Endothelial cell of umbilical vein (primary cell): ENCODE measurements at regions not wholly inside any gene's neighbourhood (a gene's known extent, or its start where the extent isn't known, plus 50 kb on each side); places are given as distances from the start of the nearest gene placed in this dataset.

Source experiments
- BruUV-seq: library from RNA; stranded (reverse); fragments of 400-500 nt; replicated peaks from 2 replicates; lab custom pipeline; 2021; lab: Mats Ljungman, UMichigan
- CTCF ChIA-PET: fragments of 300-600, 350-600 bp; sonication (Branson Sonifier 250); formaldehyde crosslinking; loops from one replicate; lab custom pipeline; 2021; ENCODE audit warnings: antibody characterized with exemption, inconsistent platforms; lab: Charles Lee
- POLR2A ChIA-PET: fragments of 300-600, 350-600 bp; sonication (Branson Sonifier 250); formaldehyde crosslinking; loops from one replicate; lab custom pipeline; 2021; ENCODE audit warnings: antibody characterized with exemption, inconsistent platforms; lab: Charles Lee
- DNase-seq: peaks from one replicate; pipeline ENCODE4 v3.0.0-alpha.2; 2011; ENCODE audit warnings: low read depth, low spot score
- FAIRE-seq: peaks from 2 replicates; lab custom pipeline; 2011; peaks lifted over from hg19 to GRCh38; lab: Jason Lieb, UNC
- H2AFZ ChIP-seq: 2 replicates; pipeline ENCODE4 v1.6.0; 2012; ENCODE audit warnings: low read depth, low read length, control low read depth, inconsistent platforms
- H3K27ac ChIP-seq: 2 replicates; pipeline ENCODE4 v1.5.1; 2011; ENCODE audit warnings: low read depth, mild to moderate bottlenecking, control low read depth, low read length, moderate library complexity; ENCODE audit not compliant: insufficient read depth
- H3K27me3 ChIP-seq, 2 experiments: 2 replicates each; pipeline versions ENCODE4 v1.6.0 to v1.6.1; 2011; ENCODE audit warnings: low read length in 2 of 2, mixed read lengths in 1 of 2; ENCODE audit not compliant: control insufficient read depth in 2 of 2, insufficient read depth in 2 of 2
- H3K36me3 ChIP-seq, 2 experiments: 2 replicates in 1 of 2; 3 replicates in 1 of 2; pipeline ENCODE4 v1.5.1; 2011; ENCODE audit warnings: low read length in 2 of 2, mild to moderate bottlenecking in 1 of 2, moderate library complexity in 1 of 2; ENCODE audit not compliant: control insufficient read depth in 2 of 2, insufficient read depth in 2 of 2; ENCODE audit errors: extremely low read depth in 1 of 2
- H3K4me1 ChIP-seq: 3 replicates; pipeline ENCODE4 v1.5.1; 2011; ENCODE audit warnings: mild to moderate bottlenecking, low read length; ENCODE audit not compliant: control insufficient read depth, insufficient read depth; ENCODE audit errors: extremely low read depth
- H3K4me2 ChIP-seq: 2 replicates; pipeline ENCODE4 v1.6.1; 2011; ENCODE audit warnings: low read length, control low read depth, mixed read lengths; ENCODE audit not compliant: insufficient read depth
- H3K4me3 ChIP-seq, 3 experiments: fragments of 200-600 bp in 1 of 3; sonication (generic), shearing (Covaris generic) in 1 of 3; replicated peaks in 1 of 3; 2 replicates each; pipeline ENCODE4 v1.5.1; 2011 to 2016; ENCODE audit warnings: control low read depth in 3 of 3, low read length in 3 of 3, mild to moderate bottlenecking in 2 of 3, inconsistent platforms in 1 of 3, low read depth in 1 of 3, moderate library complexity in 1 of 3; ENCODE audit not compliant: insufficient read depth in 1 of 3
- H3K79me2 ChIP-seq: 2 replicates; pipeline ENCODE4 v1.6.0; 2012; ENCODE audit warnings: low read length, inconsistent platforms; ENCODE audit not compliant: control insufficient read depth, insufficient read depth
- H3K9ac ChIP-seq: replicated peaks from 2 replicates; pipeline ENCODE3; 2011; ENCODE audit warnings: low read length, control low read depth; ENCODE audit not compliant: insufficient read depth; ENCODE audit errors: extremely low read depth
- H3K9me1 ChIP-seq: replicated peaks from 3 replicates; pipeline ENCODE4 v1.6.0; 2011; ENCODE audit warnings: mild to moderate bottlenecking, low read length; ENCODE audit not compliant: control insufficient read depth, insufficient read depth; ENCODE audit errors: extremely low read depth
- H3K9me3 ChIP-seq: replicated peaks from 2 replicates; pipeline ENCODE4 v1.5.1; 2012; ENCODE audit warnings: low read length, inconsistent platforms; ENCODE audit not compliant: control insufficient read depth, insufficient read depth
- H4K20me1 ChIP-seq: replicated peaks from 2 replicates; pipeline ENCODE3; 2011; ENCODE audit warnings: mild to moderate bottlenecking, low read length; ENCODE audit not compliant: control insufficient read depth, insufficient read depth; ENCODE audit errors: extremely low read depth
- CTCF ChIP-seq, 2 donors: IDR thresholded peaks; 1 replicate in 1 of 2; 2 replicates in 1 of 2; pipeline ENCODE4 v1.5.1; 2011; ENCODE audit warnings: low read length in 2 of 2, mild to moderate bottlenecking in 2 of 2, moderate library complexity in 2 of 2, control low read depth in 1 of 2, inconsistent platforms in 1 of 2, low read depth in 1 of 2; ENCODE audit not compliant: insufficient read depth in 1 of 2; ENCODE audit errors: extremely low read depth in 1 of 2
- EZH2 ChIP-seq: IDR thresholded peaks from 2 replicates; pipeline ENCODE4 v1.6.1; 2012; ENCODE audit warnings: borderline replicate concordance, low read depth, mild to moderate bottlenecking, moderate library complexity, low read length, inconsistent platforms; ENCODE audit not compliant: severe bottlenecking
- FOS ChIP-seq: IDR thresholded peaks from 2 replicates; pipeline ENCODE4 v1.6.1; 2011; ENCODE audit warnings: mild to moderate bottlenecking, low read length, moderate library complexity, borderline replicate concordance; ENCODE audit not compliant: insufficient read depth
- GATA2 ChIP-seq: IDR thresholded peaks from 2 replicates; pipeline ENCODE4 v1.7.0; 2011; ENCODE audit warnings: low read depth, mild to moderate bottlenecking, moderate library complexity, mixed read lengths, low read length; ENCODE audit not compliant: insufficient read length, insufficient read depth
- JUN ChIP-seq: IDR thresholded peaks from 2 replicates; pipeline ENCODE4 v1.6.1; 2011; ENCODE audit warnings: borderline replicate concordance, low read depth; ENCODE audit not compliant: insufficient read length, insufficient read depth
- MAX ChIP-seq: IDR thresholded peaks from 2 replicates; pipeline ENCODE4 v1.6.1; 2011; ENCODE audit not compliant: insufficient read depth, insufficient read length
- MYC ChIP-seq: IDR thresholded peaks from one replicate; pipeline ENCODE4 v1.6.1; 2011; ENCODE audit warnings: mild to moderate bottlenecking, low read depth, low read length
- POLR2A ChIP-seq: IDR thresholded peaks from 2 replicates; pipeline ENCODE4 v1.6.1; 2012; ENCODE audit warnings: low read depth, mild to moderate bottlenecking, control low read depth, low read length
- POLR2AphosphoS5 ChIP-seq: IDR thresholded peaks from 2 replicates; pipeline ENCODE4 v1.6.1; 2012; ENCODE audit warnings: low read depth, mild to moderate bottlenecking, control low read depth, low read length, moderate library complexity; ENCODE audit not compliant: insufficient read depth
- dilution Hi-C: fragments of 300-500 bp; cut with MboI; formaldehyde crosslinking; loops from one replicate; pipeline ENCODE4 v1.15.0; 2019; ENCODE audit warnings: low sequenced_read_pairs; ENCODE audit not compliant: extremely low pct_ligation_motif_present
- intact Hi-C: fragments of 100-400 bp; cut with micrococcal nuclease; formaldehyde crosslinking; loops from one replicate; pipeline ENCODE4 v1.10.0; 2022

GRCh38 chr6:141269684-141270083, 863.0 kb upstream of the GJE1 start:
- DNase-seq (no peak), FAIRE-seq (no peak)
- TF ChIP-seq EZH2 (no peak), FOS (no peak)
- no peaks in the 10 kb centered on the region for H3K27me3 ChIP-seq
- no peak overlapping the region for H2AFZ ChIP-seq
- dilution Hi-C loops: no loop called here
- ChIA-PET CTCF (no interaction called here), POLR2A (no interaction called here)
- no TSS peak for BruUV-seq
- H3K9me3 ChIP-seq: no peaks in the 10 kb centered on the region
- intact Hi-C loops: no loop called here
- H3K9ac ChIP-seq: no peak overlapping the region
- H4K20me1 ChIP-seq: no peaks in the 10 kb centered on the region
- H3K4me2 ChIP-seq: no peak overlapping the region
- H3K4me3 ChIP-seq: no peak overlapping the region
- no peak overlapping the region for H3K27ac ChIP-seq
- H3K4me1 ChIP-seq: no peaks in the 10 kb centered on the region
- no peaks in the 10 kb centered on the region for H3K79me2 ChIP-seq
- H3K9me1 ChIP-seq: no peaks in the 10 kb centered on the region
- no peaks in the 10 kb centered on the region for H3K36me3 ChIP-seq

GRCh38 chr6:141267420-141267819, 865.3 kb upstream of the GJE1 start:
- DNase-seq (no peak), FAIRE-seq (no peak)
- Histone ChIP-seq H3K4me3 (no peak overlapping the region), H3K27me3 (no peaks in the 10 kb centered on the region), H3K79me2 (no peaks in the 10 kb centered on the region), H3K9me1 (no peaks in the 10 kb centered on the region), H2AFZ (no peak overlapping the region), H3K4me1 (no peaks in the 10 kb centered on the region), H3K27ac (no peak overlapping the region), H3K4me2 (no peak overlapping the region), H4K20me1 (no peaks in the 10 kb centered on the region), H3K9me3 (no peaks in the 10 kb centered on the region), H3K36me3 (no peaks in the 10 kb centered on the region), H3K9ac (no peak overlapping the region)
- POLR2A ChIA-PET: no interaction called here
- BruUV-seq: no TSS peak
- CTCF ChIA-PET: no interaction called here
- intact Hi-C loops: no loop called here
- no peak for TF ChIP-seq POLR2AphosphoS5
- TF ChIP-seq POLR2A: no peak
- no peak for TF ChIP-seq MYC
- TF ChIP-seq JUN: no peak
- TF ChIP-seq FOS: no peak
- TF ChIP-seq MAX: no peak
- no peak for TF ChIP-seq EZH2
- no peak for TF ChIP-seq CTCF (IDR thresholded peaks at IDR 0.05; ENCODE audit: extremely low read depth in 1 of 2, insufficient read depth in 1 of 2, low read depth in 1 of 2, low read length in 2 of 2)
- no peak for TF ChIP-seq GATA2
- dilution Hi-C loops: no loop called here
